CD8-positive, alpha-beta memory T cell (primary cell): ENCODE measurements at regions not wholly inside any gene's neighbourhood (a gene's known extent, or its start where the extent isn't known, plus 50 kb on each side); places are given as distances from the start of the nearest gene placed in this dataset.

Source experiments
- CTCF ChIA-PET: fragments of 350-600 bp; sonication (Branson Sonifier 250); formaldehyde crosslinking; loops from one replicate; lab custom pipeline; 2021; ENCODE audit warnings: antibody characterized with exemption; lab: Charles Lee
- POLR2A ChIA-PET: fragments of 350-600 bp; sonication (Branson Sonifier 250); formaldehyde crosslinking; loops from one replicate; lab custom pipeline; 2021; ENCODE audit warnings: antibody characterized with exemption; lab: Charles Lee
- DNase-seq, 5 donors: peaks; one replicate each; pipeline versions ENCODE4 v3.0.0 to v3.0.0-alpha.2; 2020 to 2022; ENCODE audit warnings: mixed read lengths in 1 of 5
- H3K27ac ChIP-seq: one replicate; pipeline ENCODE4 v1.7.0; 2013; ENCODE audit warnings: low read depth, mild to moderate bottlenecking, low read length, moderate library complexity
- H3K27me3 ChIP-seq: 2 replicates; pipeline ENCODE4 v1.7.0; 2013; ENCODE audit warnings: low read length, mild to moderate bottlenecking; ENCODE audit not compliant: insufficient read depth, poor library complexity, severe bottlenecking
- H3K36me3 ChIP-seq: 2 replicates; pipeline ENCODE4 v1.7.0; 2013; ENCODE audit warnings: mild to moderate bottlenecking, low read length, moderate library complexity; ENCODE audit not compliant: insufficient read depth
- H3K4me1 ChIP-seq: 2 replicates; pipeline ENCODE4 v1.7.0; 2013; ENCODE audit warnings: mild to moderate bottlenecking, low read length, moderate library complexity; ENCODE audit not compliant: insufficient read depth
- H3K4me3 ChIP-seq: 2 replicates; pipeline ENCODE4 v1.7.0; 2013; ENCODE audit warnings: mild to moderate bottlenecking, low read length
- H3K9me3 ChIP-seq: 2 replicates; pipeline ENCODE4 v1.7.0; 2013; ENCODE audit warnings: mild to moderate bottlenecking, low read length
- H3K27ac Mint-ChIP-seq, 8 donors: one replicate each; pipeline ENCODE4 v1.8.0; 2020 to 2021; ENCODE audit warnings: mixed read lengths in 8 of 8, mild to moderate bottlenecking in 6 of 8, inconsistent platforms in 3 of 8, moderate library complexity in 3 of 8
- H3K27me3 Mint-ChIP-seq, 2 donors: one replicate each; pipeline ENCODE4 v1.8.0; 2020 to 2021; ENCODE audit warnings: mixed read lengths in 2 of 2, mild to moderate bottlenecking in 1 of 2, moderate library complexity in 1 of 2
- H3K36me3 Mint-ChIP-seq, 3 donors: one replicate each; pipeline ENCODE4 v1.8.0; 2020 to 2021; ENCODE audit warnings: mixed read lengths in 3 of 3, inconsistent platforms in 1 of 3, mild to moderate bottlenecking in 1 of 3
- H3K4me1 Mint-ChIP-seq, 3 donors: one replicate each; pipeline ENCODE4 v1.8.0; 2020 to 2021; ENCODE audit warnings: mixed read lengths in 3 of 3, inconsistent platforms in 1 of 3, mild to moderate bottlenecking in 1 of 3
- H3K4me3 Mint-ChIP-seq, 7 donors: one replicate each; pipeline ENCODE4 v1.8.0; 2020 to 2021; ENCODE audit warnings: mixed read lengths in 7 of 7, mild to moderate bottlenecking in 6 of 7, moderate library complexity in 4 of 7, inconsistent platforms in 2 of 7
- H3K9me3 Mint-ChIP-seq, 5 donors: one replicate each; pipeline ENCODE4 v1.8.0; 2020 to 2022; ENCODE audit warnings: mixed read lengths in 5 of 5, mild to moderate bottlenecking in 3 of 5, moderate library complexity in 2 of 5, inconsistent platforms in 1 of 5

DNA sequence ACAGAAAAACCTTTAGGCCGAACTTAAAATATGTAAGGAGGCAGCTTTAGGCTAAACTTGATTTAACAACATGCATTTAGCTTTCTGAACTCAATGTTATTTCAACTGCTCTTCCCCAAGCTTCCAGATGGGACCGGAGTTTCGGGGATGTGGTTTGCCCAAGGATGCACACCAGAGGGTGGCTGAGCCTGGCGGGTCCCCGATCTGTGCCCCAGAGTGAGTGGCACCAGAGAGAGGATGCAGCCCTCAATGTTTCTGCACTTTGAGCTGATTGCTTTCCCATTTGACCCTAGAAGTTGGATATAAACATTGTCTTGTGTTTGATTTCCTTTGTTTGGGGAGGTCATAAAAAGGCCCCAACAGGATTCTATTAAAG is 348.0 kb upstream of the TNRC6C start:
- H3K4me1 Mint-ChIP-seq: peaks cover 21 to 30% (median 23%) of the 10 kb centered on the region in 3 donors
- ChIA-PET POLR2A (interaction anchor here (0.6 to 1.4 kb wide), 3 partner anchors 54 to 471 kb away, joined by 3 to 9 read pairs (median 6); partner anchors contain the start of gene TNRC6C), CTCF (interaction anchor here (0.7 to 1.1 kb wide), 3 partner anchors 11 to 40 kb away, joined by 3 read pairs; no protein-coding TSS in a partner anchor)
- Histone ChIP-seq H3K36me3 (no peaks in the 10 kb centered on the region), H3K9me3 (no peaks in the 10 kb centered on the region), H3K4me1 (peaks cover 22% of the 10 kb centered on the region), H3K27ac (no peak overlapping the region), H3K4me3 (peak overlapping the region; percentile 50), H3K27me3 (no peaks in the 10 kb centered on the region)
- no peaks in the 10 kb centered on the region for H3K27me3 Mint-ChIP-seq
- no peaks in the 10 kb centered on the region for H3K36me3 Mint-ChIP-seq
- H3K9me3 Mint-ChIP-seq: no peaks in the 10 kb centered on the region
- peak overlapping the region; percentile 58 to 93 (median 83) for H3K4me3 Mint-ChIP-seq
- no peak for DNase-seq
- peak overlapping the region; percentile 84 to 96 (median 92) for H3K27ac Mint-ChIP-seq

DNA sequence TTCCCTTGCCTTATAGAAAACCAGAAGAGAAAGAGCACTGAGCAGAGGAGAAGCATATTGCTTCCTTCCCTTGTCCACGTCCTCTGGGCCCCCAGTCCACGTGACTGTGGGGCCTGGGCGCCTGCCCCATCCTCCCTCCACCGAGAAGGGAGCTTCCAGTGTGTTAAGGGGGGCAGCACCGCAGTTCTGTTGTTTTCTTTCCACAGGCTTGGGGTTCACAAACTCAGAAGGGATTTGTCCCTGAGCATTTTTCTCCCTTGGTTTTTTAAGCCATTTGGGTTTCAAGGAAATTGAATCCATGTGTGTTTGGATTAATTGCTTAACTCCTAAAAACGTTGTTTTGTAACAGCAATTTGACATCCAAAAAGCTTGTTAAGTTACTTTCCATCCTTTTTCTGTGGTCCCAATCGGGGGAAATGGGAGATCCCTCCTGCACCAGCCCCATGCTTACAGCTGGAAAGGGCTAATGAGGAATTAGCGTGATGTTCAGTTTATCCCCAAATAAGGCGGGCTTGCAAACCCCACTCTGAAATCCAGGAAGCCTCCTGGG is 347.5 kb upstream of the TNRC6C start:
- no peak for DNase-seq
- Mint-ChIP-seq H3K4me1 (peaks cover 21 to 30% (median 23%) of the 10 kb centered on the region in 3 donors), H3K9me3 (no peaks in the 10 kb centered on the region), H3K27me3 (no peaks in the 10 kb centered on the region), H3K27ac (peak overlapping the region in 6 of 8 donors; percentile 84 to 96 (median 90)), H3K4me3 (peak overlapping the region; percentile 58 to 93 (median 83)), H3K36me3 (no peaks in the 10 kb centered on the region)
- no peaks in the 10 kb centered on the region for H3K36me3 ChIP-seq
- POLR2A ChIA-PET: interaction anchor here (0.6 to 1.4 kb wide), 3 partner anchors 54 to 472 kb away, joined by 3 to 9 read pairs (median 6); partner anchors contain the start of gene TNRC6C
- no peaks in the 10 kb centered on the region for H3K27me3 ChIP-seq
- no peak overlapping the region for H3K27ac ChIP-seq
- no peaks in the 10 kb centered on the region for H3K9me3 ChIP-seq
- peaks cover 22% of the 10 kb centered on the region for H3K4me1 ChIP-seq
- CTCF ChIA-PET: interaction anchor here (0.7 to 1.1 kb wide), 3 partner anchors 12 to 41 kb away, joined by 3 read pairs; no protein-coding TSS in a partner anchor
- H3K4me3 ChIP-seq: peak overlapping the region; percentile 50

DNA sequence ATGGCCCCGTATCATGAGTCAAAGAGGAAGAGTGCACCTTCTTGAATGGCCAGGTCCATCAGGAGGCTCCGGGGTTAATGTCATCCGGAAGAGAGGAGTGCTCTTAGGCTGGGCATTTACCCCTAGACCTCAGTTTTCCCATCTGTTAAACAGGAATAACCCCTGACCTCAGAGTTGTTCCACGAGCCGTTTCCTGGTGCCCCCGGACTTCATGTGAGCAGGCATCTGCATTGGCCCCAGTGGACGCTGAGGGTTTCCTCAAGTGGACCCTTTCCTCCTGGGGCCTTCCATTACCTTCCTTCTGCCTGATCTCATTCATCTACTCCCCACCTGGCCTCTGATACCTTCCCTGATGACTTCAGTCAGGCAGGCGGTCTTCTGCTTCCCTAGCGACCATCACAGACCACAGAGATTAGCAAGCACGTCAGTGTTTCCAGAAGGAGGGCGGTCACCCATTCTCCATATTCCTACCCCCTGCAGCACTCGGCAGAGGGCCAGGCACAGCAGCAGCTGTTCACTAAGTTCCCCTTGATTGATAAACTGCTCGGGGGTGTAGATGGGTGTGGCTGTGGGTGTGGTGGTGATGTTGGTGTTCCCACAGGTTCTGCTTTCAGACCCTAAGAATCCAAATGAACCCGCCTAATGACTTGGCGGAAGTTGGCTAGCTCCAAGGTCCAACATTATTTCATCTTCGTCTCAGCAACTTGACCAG is 346.6 kb upstream of the TNRC6C start:
- peak overlapping the region in 4 of 8 donors; percentile 47 to 83 (median 68) for H3K27ac Mint-ChIP-seq
- Histone ChIP-seq H3K27ac (no peak overlapping the region), H3K9me3 (no peaks in the 10 kb centered on the region), H3K4me1 (peaks cover 22% of the 10 kb centered on the region), H3K4me3 (no peak overlapping the region), H3K27me3 (no peaks in the 10 kb centered on the region), H3K36me3 (no peaks in the 10 kb centered on the region)
- DNase-seq: no peak
- no peaks in the 10 kb centered on the region for H3K9me3 Mint-ChIP-seq
- CTCF ChIA-PET: interaction anchor here (0.9 to 1.0 kb wide), 2 partner anchors 33 kb away, joined by 3 read pairs; no protein-coding TSS in a partner anchor
- H3K4me1 Mint-ChIP-seq: peaks cover 21 to 30% (median 26%) of the 10 kb centered on the region in 3 donors
- no peaks in the 10 kb centered on the region for H3K36me3 Mint-ChIP-seq
- H3K27me3 Mint-ChIP-seq: peaks cover 3 to 4% of the 10 kb centered on the region in 2 donors
- POLR2A ChIA-PET: interaction anchor here (0.6 kb wide), 1 partner anchor 201 kb away, joined by 3 read pairs; no protein-coding TSS in a partner anchor
- H3K4me3 Mint-ChIP-seq: peak overlapping the region in 3 of 7 donors; percentile 8 to 67 (median 19)

DNA sequence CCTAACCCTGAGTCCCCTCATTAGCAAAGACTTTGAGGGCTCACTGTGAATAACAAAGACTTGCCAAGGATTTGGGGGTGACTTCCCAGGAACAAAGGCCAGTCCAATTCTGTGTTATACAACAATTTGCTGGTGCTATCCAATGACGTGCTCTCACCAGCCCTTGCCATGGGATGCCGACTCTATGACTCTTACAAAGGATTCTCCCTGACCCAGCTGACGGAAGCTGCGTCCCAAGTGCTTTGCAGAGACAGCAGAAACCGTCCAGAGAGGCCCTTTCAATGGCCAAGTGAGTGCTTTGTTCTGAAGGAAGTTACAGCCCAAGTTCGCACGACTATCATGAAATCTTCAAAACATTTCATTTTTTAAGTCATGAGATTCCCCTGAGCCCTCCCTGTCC is 345.3 kb upstream of the TNRC6C start:
- Histone ChIP-seq H3K4me1 (peaks cover 22% of the 10 kb centered on the region), H3K4me3 (no peak overlapping the region), H3K36me3 (no peaks in the 10 kb centered on the region), H3K9me3 (no peaks in the 10 kb centered on the region), H3K27ac (no peak overlapping the region), H3K27me3 (no peaks in the 10 kb centered on the region)
- H3K27ac Mint-ChIP-seq: no peak overlapping the region
- ChIA-PET POLR2A (no interaction called here), CTCF (no interaction called here)
- no peaks in the 10 kb centered on the region for H3K9me3 Mint-ChIP-seq
- no peaks in the 10 kb centered on the region for H3K36me3 Mint-ChIP-seq
- peaks cover 3 to 8% of the 10 kb centered on the region in 2 donors for H3K27me3 Mint-ChIP-seq
- peak overlapping the region in 1 of 7 donors; percentile 23 for H3K4me3 Mint-ChIP-seq
- H3K4me1 Mint-ChIP-seq: peaks cover 28 to 36% (median 31%) of the 10 kb centered on the region in 3 donors
- DNase-seq: no peak

DNA sequence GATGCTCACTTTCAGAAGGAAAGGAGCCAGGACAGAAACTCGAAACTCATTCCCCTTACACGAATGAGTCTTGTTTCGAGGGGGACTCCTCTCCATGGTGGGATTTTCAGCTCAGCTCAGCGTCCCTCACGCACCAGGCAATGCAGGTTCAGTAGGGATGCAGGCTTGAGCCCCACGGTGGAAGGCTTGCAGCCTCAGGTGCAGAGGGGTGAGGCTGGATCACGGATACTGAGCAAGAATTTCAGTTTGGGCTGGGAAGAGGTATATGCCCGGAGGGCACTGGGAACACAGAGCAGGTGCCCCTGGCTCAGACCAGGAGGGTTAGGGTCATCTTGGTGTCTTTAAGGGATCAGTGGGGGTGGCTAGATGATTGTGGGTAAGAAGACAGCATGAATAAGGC is 344.9 kb upstream of the TNRC6C start:
- Mint-ChIP-seq H3K9me3 (no peaks in the 10 kb centered on the region), H3K36me3 (no peaks in the 10 kb centered on the region), H3K27ac (no peak overlapping the region), H3K27me3 (peaks cover 3 to 8% of the 10 kb centered on the region in 2 donors), H3K4me1 (peaks cover 32 to 40% (median 36%) of the 10 kb centered on the region in 3 donors), H3K4me3 (no peak overlapping the region)
- no peaks in the 10 kb centered on the region for H3K36me3 ChIP-seq
- ChIA-PET CTCF (no interaction called here), POLR2A (no interaction called here)
- DNase-seq: no peak
- H3K4me3 ChIP-seq: no peak overlapping the region
- peaks cover 22% of the 10 kb centered on the region for H3K4me1 ChIP-seq
- no peak overlapping the region for H3K27ac ChIP-seq
- H3K9me3 ChIP-seq: no peaks in the 10 kb centered on the region
- H3K27me3 ChIP-seq: no peaks in the 10 kb centered on the region

DNA sequence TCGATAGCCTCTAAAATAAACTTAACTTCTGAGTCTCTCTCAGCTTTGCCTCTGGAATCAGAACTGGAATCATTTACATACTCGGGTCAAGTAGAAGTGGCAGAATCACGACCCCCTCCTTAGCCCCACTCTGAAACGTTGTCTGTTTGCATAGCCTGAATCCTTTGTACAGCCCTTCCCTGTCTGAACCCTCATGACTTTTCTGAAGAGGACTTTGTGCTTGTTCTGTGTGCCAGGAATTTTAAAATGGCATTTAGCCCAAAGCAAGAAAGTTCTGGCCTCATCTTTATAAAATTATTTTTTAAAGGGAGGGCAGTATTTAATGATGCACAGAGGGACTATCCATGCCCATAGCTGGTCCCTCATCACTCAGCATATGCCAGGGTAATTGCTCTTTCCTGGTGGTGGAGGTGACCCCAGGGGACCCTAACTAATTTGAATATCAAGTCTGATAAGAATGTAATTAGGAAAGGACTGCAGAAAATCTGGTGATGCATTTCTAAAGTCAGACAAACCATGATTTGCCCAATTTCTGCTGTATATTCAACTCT is 342.7 kb upstream of the TNRC6C start:
- Histone ChIP-seq H3K4me1 (peaks cover 9% of the 10 kb centered on the region), H3K9me3 (no peaks in the 10 kb centered on the region), H3K27ac (no peak overlapping the region), H3K27me3 (no peaks in the 10 kb centered on the region), H3K4me3 (no peak overlapping the region), H3K36me3 (no peaks in the 10 kb centered on the region)
- Mint-ChIP-seq H3K27me3 (peaks cover 4 to 8% of the 10 kb centered on the region in 2 donors), H3K4me3 (no peak overlapping the region), H3K9me3 (no peaks in the 10 kb centered on the region), H3K4me1 (peaks cover 22 to 28% (median 28%) of the 10 kb centered on the region in 3 donors), H3K27ac (no peak overlapping the region), H3K36me3 (no peaks in the 10 kb centered on the region)
- ChIA-PET POLR2A (no interaction called here), CTCF (interaction anchor here (1.1 kb wide), 1 partner anchor 156 kb away, joined by 3 read pairs; no protein-coding TSS in a partner anchor)
- no peak for DNase-seq

DNA sequence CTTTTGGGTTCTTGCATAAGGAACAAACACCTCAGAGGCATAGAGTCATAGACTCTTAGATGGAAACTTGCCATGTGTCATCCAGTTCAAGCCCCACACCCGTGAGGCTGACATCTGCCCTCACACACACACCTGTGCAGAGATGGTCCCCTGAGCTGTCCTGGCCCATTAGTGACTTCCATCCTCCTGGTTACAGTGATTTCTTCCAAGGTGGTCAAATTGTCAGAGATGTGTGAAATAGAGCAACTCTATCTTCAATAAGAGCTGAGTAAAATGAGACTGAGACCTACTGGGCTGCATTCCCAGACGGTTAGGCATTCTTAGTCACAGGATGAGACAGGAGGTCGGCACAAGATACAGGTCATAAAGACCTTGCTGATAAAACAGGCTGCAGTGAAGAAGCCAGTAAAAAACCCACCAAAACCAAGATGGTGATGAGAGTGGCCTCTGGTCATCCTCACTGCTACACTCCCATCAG is 342.2 kb upstream of the TNRC6C start:
- H3K27me3 Mint-ChIP-seq: peaks cover 4 to 8% of the 10 kb centered on the region in 2 donors
- no peaks in the 10 kb centered on the region for H3K27me3 ChIP-seq
- POLR2A ChIA-PET: no interaction called here

More for the DNA sequence above, 342.2 kb upstream of the TNRC6C start:
- H3K36me3 Mint-ChIP-seq: no peaks in the 10 kb centered on the region
- H3K4me1 ChIP-seq: peaks cover 4% of the 10 kb centered on the region
- H3K4me3 Mint-ChIP-seq: no peak overlapping the region
- H3K27ac Mint-ChIP-seq: peak overlapping the region in 1 of 8 donors; percentile 64
- no peak overlapping the region for H3K4me3 ChIP-seq
- no peak overlapping the region for H3K27ac ChIP-seq
- H3K9me3 ChIP-seq: no peaks in the 10 kb centered on the region
- no peak for DNase-seq
- H3K36me3 ChIP-seq: no peaks in the 10 kb centered on the region
- H3K4me1 Mint-ChIP-seq: peaks cover 19 to 23% (median 23%) of the 10 kb centered on the region in 3 donors
- CTCF ChIA-PET: interaction anchor here (1.1 kb wide), 1 partner anchor 156 kb away, joined by 3 read pairs; no protein-coding TSS in a partner anchor
- H3K9me3 Mint-ChIP-seq: no peaks in the 10 kb centered on the region
